ENCODE measurements at regions not wholly inside any gene's neighbourhood (a gene's known extent, or its start where the extent isn't known, plus 50 kb on each side); places are given as distances from the start of the nearest gene placed in this dataset.

DNA sequence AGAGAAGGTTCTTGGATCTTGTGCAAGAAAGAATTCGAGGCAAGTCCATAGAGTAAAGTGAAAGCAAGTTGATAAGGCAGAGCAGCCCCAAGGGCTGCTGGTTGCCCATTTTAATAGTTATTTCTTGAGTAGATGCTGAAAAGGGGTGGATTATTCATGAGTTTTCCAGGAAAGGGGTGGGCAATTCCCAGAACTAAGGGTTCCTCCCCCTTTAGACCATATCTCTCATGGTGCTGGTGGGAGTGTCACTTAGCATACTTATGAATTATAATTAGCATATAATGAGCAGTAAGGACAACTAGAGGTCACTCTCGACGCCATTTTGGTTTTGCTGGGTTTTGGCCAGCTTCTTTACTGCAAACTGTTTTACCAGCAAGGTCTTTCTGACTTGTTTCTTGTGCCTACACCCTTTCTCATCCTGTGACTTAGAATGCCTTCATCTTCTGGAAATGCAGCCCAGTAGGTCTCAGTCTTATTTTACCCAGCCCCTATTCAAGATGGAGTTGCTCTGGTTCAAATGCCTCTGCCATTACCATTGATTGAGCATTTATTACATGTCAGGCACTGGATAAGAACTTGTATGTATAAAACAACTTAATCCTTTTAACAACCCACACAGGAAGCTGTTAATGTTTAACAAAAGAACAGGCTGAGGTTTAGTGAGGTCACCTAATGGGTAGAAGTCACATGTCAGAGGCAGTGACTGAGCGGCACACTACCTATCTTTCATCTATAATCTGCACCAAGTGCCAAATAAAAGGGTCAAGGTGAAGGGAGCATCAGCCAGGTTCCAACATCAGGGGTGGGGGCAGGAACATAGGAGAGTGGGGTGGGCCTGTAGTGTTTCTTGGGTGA lies 250.9 kb downstream of the ICOS start:
- Histone ChIP-seq H3K27ac (ENCODE audit: low read depth, low read length) (no peak overlapping the region), H3K4me1 (ENCODE audit: control insufficient read depth in 3 of 3, insufficient read depth in 3 of 3, low read length in 3 of 3) (no peaks in the 10 kb centered on the region), H3K27me3 (ENCODE audit: control insufficient read depth in 3 of 3, insufficient read depth in 3 of 3, low read length in 3 of 3) (peaks cover 0 to 2% (median 0%) of the 10 kb centered on the region in 3 donors), H3K4me3 (ENCODE audit: low read length in 3 of 3) (no peak overlapping the region), H3K9me3 (ENCODE audit: control insufficient read depth in 3 of 3, low read length in 3 of 3) (no peaks in the 10 kb centered on the region), H3K36me3 (ENCODE audit: control insufficient read depth in 3 of 3, insufficient read depth in 3 of 3, low read length in 3 of 3) (no peaks in the 10 kb centered on the region), H3K9ac (ENCODE audit: low read depth in 1 of 3, low read length in 3 of 3) (no peak overlapping the region)

DNA sequence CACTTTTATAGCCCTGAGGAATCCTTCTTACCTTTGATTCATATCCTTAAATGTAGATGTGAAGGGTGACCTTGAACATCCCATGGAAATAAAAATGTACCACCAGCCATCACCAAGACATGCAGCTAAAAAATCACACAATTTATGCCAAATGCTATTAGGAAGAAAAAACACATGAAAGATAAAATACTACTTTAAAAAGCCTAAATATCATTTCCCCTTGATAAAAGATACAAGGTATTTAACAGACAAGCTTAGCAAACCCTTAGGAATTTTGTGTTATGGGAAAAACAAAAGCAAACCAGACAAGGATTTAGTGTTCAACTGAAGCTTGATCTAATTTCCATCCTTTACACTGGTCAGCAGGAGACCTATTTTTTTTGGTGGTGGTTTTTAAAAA lies 255.0 kb downstream of the ICOS start:
- no peaks in the 10 kb centered on the region for H3K9me3 ChIP-seq (ENCODE audit: control insufficient read depth in 3 of 3, low read length in 3 of 3)
- H3K27me3 ChIP-seq (ENCODE audit: control insufficient read depth in 3 of 3, insufficient read depth in 3 of 3, low read length in 3 of 3): no peaks in the 10 kb centered on the region
- H3K4me3 ChIP-seq (ENCODE audit: low read length in 3 of 3): no peak overlapping the region
- H3K9ac ChIP-seq (ENCODE audit: low read depth in 1 of 3, low read length in 3 of 3): no peak overlapping the region
- no peaks in the 10 kb centered on the region for H3K4me1 ChIP-seq (ENCODE audit: control insufficient read depth in 3 of 3, insufficient read depth in 3 of 3, low read length in 3 of 3)
- no peak overlapping the region for H3K27ac ChIP-seq (ENCODE audit: low read depth, low read length)
- no peaks in the 10 kb centered on the region for H3K36me3 ChIP-seq (ENCODE audit: control insufficient read depth in 3 of 3, insufficient read depth in 3 of 3, low read length in 3 of 3)

DNA sequence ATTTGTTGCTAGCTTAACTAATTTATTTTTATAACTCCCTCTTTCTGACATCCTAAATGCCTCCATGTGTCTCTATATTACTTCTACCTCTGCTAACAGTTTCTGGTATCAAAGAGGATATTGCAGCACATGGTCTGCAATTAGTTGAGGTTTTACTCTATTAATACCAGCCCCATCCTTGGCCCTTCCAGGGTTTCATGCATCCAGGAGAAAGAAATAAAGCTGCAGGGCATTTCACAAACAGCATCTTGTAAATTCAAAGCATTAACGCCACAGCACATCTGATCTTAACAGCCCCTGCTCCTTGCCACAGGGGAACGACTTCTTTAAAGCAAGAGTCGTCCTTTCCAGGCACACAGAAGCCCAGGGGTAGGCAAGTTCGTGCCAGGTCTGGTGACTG lies 258.9 kb downstream of the ICOS start:
- Histone ChIP-seq H3K27me3 (ENCODE audit: control insufficient read depth in 3 of 3, insufficient read depth in 3 of 3, low read length in 3 of 3) (no peaks in the 10 kb centered on the region), H3K27ac (ENCODE audit: low read depth, low read length) (no peak overlapping the region)

DNA sequence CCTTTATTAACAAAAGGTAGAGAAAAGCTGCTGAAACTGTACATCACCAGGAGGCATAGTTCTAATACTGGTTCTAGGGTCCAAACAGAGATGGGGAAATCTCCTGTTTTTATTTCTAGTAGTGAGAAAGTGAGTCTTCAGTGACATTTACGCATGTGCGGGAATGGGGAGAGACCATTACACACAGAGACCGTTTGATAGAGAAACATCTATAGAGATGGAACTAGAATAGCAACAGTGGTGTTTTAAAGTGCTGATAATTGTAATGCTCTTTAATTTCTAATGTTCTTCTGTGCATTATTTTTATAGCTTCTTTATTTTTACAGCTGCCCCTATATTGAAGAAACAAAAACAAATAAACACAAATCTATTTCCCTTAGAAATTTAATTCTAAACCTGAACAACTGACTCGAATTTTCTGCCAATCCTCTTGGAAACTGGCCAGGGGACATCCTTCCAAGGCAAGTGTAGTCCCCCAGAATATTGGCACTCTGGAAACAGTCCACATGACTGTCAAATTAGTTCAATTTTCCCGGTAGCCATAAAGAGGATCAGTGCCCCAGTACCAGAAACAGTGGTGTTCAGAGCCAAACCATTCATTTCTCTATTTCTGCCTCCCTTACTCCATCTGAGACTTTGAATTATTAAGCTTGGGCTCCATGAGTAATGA lies 260.9 kb downstream of the ICOS start:
- H3K36me3 ChIP-seq (ENCODE audit: control insufficient read depth in 3 of 3, insufficient read depth in 3 of 3, low read length in 3 of 3): no peaks in the 10 kb centered on the region
- H3K27me3 ChIP-seq (ENCODE audit: control insufficient read depth in 3 of 3, insufficient read depth in 3 of 3, low read length in 3 of 3): no peaks in the 10 kb centered on the region
- H3K4me1 ChIP-seq (ENCODE audit: control insufficient read depth in 3 of 3, insufficient read depth in 3 of 3, low read length in 3 of 3): peaks cover 0 to 4% (median 0%) of the 10 kb centered on the region in 3 donors
- H3K9ac ChIP-seq (ENCODE audit: low read depth in 1 of 3, low read length in 3 of 3): no peak overlapping the region
- H3K9me3 ChIP-seq (ENCODE audit: control insufficient read depth in 3 of 3, low read length in 3 of 3): no peaks in the 10 kb centered on the region
- H3K4me3 ChIP-seq (ENCODE audit: low read length in 3 of 3): no peak overlapping the region
- no peak overlapping the region for H3K27ac ChIP-seq (ENCODE audit: low read depth, low read length)

More for the DNA sequence above, 258.9 kb downstream of the ICOS start:
- no peak overlapping the region for H3K4me3 ChIP-seq (ENCODE audit: low read length in 3 of 3)
- peaks cover 0 to 4% (median 0%) of the 10 kb centered on the region in 3 donors for H3K4me1 ChIP-seq (ENCODE audit: control insufficient read depth in 3 of 3, insufficient read depth in 3 of 3, low read length in 3 of 3)
- H3K36me3 ChIP-seq (ENCODE audit: control insufficient read depth in 3 of 3, insufficient read depth in 3 of 3, low read length in 3 of 3): no peaks in the 10 kb centered on the region
- H3K9me3 ChIP-seq (ENCODE audit: control insufficient read depth in 3 of 3, low read length in 3 of 3): no peaks in the 10 kb centered on the region
- no peak overlapping the region for H3K9ac ChIP-seq (ENCODE audit: low read depth in 1 of 3, low read length in 3 of 3)

DNA sequence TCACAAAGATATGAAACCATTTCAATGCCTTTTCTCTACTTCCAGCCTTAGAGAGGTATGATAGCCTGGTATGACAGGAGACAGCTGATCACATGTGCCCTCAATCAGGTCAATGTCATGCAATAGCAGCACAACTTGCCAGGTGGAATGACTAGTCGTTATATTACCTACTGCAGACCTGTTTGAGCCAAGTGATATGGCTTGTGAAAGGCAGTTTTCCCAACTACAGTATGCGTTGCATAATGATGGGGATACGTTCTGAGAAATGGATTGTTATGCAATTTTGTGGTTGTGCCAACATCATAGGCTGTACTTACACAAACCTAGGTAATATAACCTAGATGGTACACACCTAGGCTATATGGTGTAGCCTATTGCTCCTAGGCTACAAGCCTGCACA lies 262.8 kb downstream of the ICOS start:
- H3K9me3 ChIP-seq (ENCODE audit: control insufficient read depth in 3 of 3, low read length in 3 of 3): no peaks in the 10 kb centered on the region
- H3K4me1 ChIP-seq (ENCODE audit: control insufficient read depth in 3 of 3, insufficient read depth in 3 of 3, low read length in 3 of 3): peaks cover 0 to 4% (median 0%) of the 10 kb centered on the region in 3 donors
- no peaks in the 10 kb centered on the region for H3K36me3 ChIP-seq (ENCODE audit: control insufficient read depth in 3 of 3, insufficient read depth in 3 of 3, low read length in 3 of 3)
- H3K4me3 ChIP-seq (ENCODE audit: low read length in 3 of 3): no peak overlapping the region
- H3K9ac ChIP-seq (ENCODE audit: low read depth in 1 of 3, low read length in 3 of 3): no peak overlapping the region
- no peak overlapping the region for H3K27ac ChIP-seq (ENCODE audit: low read depth, low read length)
- H3K27me3 ChIP-seq (ENCODE audit: control insufficient read depth in 3 of 3, insufficient read depth in 3 of 3, low read length in 3 of 3): no peaks in the 10 kb centered on the region

DNA sequence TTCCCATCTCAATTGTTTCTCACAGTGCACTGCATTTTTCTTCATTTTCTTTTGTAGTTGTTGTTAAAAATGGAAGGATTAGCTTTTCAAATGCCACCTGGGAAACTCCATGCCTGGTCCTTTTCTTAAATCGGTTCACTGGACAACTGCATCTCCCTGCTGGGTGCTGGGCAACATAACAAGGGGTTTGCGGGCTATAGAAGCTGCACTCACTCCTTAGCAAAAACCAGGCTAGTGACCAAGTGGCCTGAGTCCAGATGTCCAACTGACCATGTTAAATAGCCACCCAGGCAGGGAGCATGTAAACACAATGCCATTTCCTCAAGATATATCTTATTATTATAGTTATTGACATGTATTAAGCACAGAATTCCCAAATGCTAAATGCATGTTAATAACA lies 264.9 kb downstream of the ICOS start:
- no peaks in the 10 kb centered on the region for H3K9me3 ChIP-seq (ENCODE audit: control insufficient read depth in 3 of 3, low read length in 3 of 3)
- H3K27me3 ChIP-seq (ENCODE audit: control insufficient read depth in 3 of 3, insufficient read depth in 3 of 3, low read length in 3 of 3): no peaks in the 10 kb centered on the region
- H3K4me3 ChIP-seq (ENCODE audit: low read length in 3 of 3): no peak overlapping the region
- H3K36me3 ChIP-seq (ENCODE audit: control insufficient read depth in 3 of 3, insufficient read depth in 3 of 3, low read length in 3 of 3): no peaks in the 10 kb centered on the region
- no peak overlapping the region for H3K27ac ChIP-seq (ENCODE audit: low read depth, low read length)
- H3K4me1 ChIP-seq (ENCODE audit: control insufficient read depth in 3 of 3, insufficient read depth in 3 of 3, low read length in 3 of 3): peaks cover 0 to 4% (median 0%) of the 10 kb centered on the region in 3 donors
- no peak overlapping the region for H3K9ac ChIP-seq (ENCODE audit: low read depth in 1 of 3, low read length in 3 of 3)

DNA sequence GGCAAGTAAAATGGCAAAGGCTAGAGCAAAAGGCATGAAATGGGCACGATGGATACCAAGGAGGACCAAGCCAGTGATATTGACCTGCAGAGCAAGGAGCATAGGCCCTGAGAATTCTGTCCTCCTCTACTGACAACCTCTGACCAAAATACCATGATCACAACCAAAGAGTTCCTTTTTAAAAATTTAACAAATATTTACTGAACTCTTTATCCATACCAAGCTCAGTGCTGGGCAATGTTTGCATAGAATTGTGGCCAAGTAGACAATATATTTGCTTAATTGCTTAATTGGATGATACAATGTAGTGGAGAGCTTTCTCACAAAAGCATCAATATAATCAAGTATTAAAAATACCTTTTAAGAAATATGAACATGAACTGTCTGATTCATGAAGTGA lies 265.7 kb downstream of the ICOS start:
- no peaks in the 10 kb centered on the region for H3K27me3 ChIP-seq (ENCODE audit: control insufficient read depth in 3 of 3, insufficient read depth in 3 of 3, low read length in 3 of 3)
- H3K9ac ChIP-seq (ENCODE audit: low read depth in 1 of 3, low read length in 3 of 3): no peak overlapping the region
- H3K36me3 ChIP-seq (ENCODE audit: control insufficient read depth in 3 of 3, insufficient read depth in 3 of 3, low read length in 3 of 3): no peaks in the 10 kb centered on the region
- H3K9me3 ChIP-seq (ENCODE audit: control insufficient read depth in 3 of 3, low read length in 3 of 3): no peaks in the 10 kb centered on the region
- peaks cover 0 to 4% (median 0%) of the 10 kb centered on the region in 3 donors for H3K4me1 ChIP-seq (ENCODE audit: control insufficient read depth in 3 of 3, insufficient read depth in 3 of 3, low read length in 3 of 3)
- no peak overlapping the region for H3K27ac ChIP-seq (ENCODE audit: low read depth, low read length)
- no peak overlapping the region for H3K4me3 ChIP-seq (ENCODE audit: low read length in 3 of 3)

DNA sequence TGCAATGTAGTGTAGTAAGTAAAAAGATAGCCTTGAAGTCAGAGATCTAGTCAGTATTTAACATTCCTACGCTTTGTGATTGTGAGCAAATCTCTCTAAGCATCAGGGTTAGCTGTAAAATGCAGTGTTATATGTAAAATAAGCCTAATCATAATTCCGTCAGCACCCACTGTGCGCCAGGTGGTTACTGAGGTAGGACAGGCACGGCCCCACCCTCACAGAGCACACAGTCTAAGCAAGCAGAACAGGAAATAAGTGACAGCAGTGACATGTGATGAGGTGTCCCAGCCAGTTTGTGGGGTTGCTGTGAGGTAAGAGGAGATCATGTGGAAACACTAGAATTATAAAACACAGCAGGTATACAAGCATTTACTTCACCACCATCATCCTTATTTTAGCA lies 267.1 kb downstream of the ICOS start:
- H3K27ac ChIP-seq (ENCODE audit: low read depth, low read length): no peak overlapping the region
- no peak overlapping the region for H3K4me3 ChIP-seq (ENCODE audit: low read length in 3 of 3)
- H3K9ac ChIP-seq (ENCODE audit: low read depth in 1 of 3, low read length in 3 of 3): no peak overlapping the region
- H3K36me3 ChIP-seq (ENCODE audit: control insufficient read depth in 3 of 3, insufficient read depth in 3 of 3, low read length in 3 of 3): no peaks in the 10 kb centered on the region
- peaks cover 0 to 4% (median 0%) of the 10 kb centered on the region in 3 donors for H3K4me1 ChIP-seq (ENCODE audit: control insufficient read depth in 3 of 3, insufficient read depth in 3 of 3, low read length in 3 of 3)
- H3K9me3 ChIP-seq (ENCODE audit: control insufficient read depth in 3 of 3, low read length in 3 of 3): no peaks in the 10 kb centered on the region
- no peaks in the 10 kb centered on the region for H3K27me3 ChIP-seq (ENCODE audit: control insufficient read depth in 3 of 3, insufficient read depth in 3 of 3, low read length in 3 of 3)

DNA sequence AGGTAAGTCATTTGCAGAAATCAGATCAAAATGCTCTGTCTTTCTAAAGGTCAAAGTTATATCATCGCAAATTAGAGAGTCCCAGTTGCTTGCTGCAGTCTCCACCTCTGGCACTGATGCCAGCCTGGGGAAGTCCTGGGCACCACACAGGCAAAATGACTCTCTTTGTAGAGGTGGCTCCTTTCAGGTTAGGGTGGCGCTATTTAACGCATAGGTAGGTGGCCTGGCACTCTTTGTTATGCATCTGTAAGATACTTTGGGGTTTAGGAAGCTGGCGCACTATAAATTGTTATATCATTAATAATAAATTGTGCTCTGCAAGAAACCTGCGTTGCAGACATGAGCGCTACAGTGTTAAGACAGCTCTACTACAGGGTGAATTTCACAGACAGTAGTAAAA lies 268.5 kb downstream of the ICOS start:
- no peak overlapping the region for H3K4me3 ChIP-seq (ENCODE audit: low read length in 3 of 3)
- H3K4me1 ChIP-seq (ENCODE audit: control insufficient read depth in 3 of 3, insufficient read depth in 3 of 3, low read length in 3 of 3): peaks cover 0 to 4% (median 0%) of the 10 kb centered on the region in 3 donors
- H3K27me3 ChIP-seq (ENCODE audit: control insufficient read depth in 3 of 3, insufficient read depth in 3 of 3, low read length in 3 of 3): no peaks in the 10 kb centered on the region
- no peak overlapping the region for H3K9ac ChIP-seq (ENCODE audit: low read depth in 1 of 3, low read length in 3 of 3)
- H3K9me3 ChIP-seq (ENCODE audit: control insufficient read depth in 3 of 3, low read length in 3 of 3): no peaks in the 10 kb centered on the region
- no peaks in the 10 kb centered on the region for H3K36me3 ChIP-seq (ENCODE audit: control insufficient read depth in 3 of 3, insufficient read depth in 3 of 3, low read length in 3 of 3)
- no peak overlapping the region for H3K27ac ChIP-seq (ENCODE audit: low read depth, low read length)

DNA sequence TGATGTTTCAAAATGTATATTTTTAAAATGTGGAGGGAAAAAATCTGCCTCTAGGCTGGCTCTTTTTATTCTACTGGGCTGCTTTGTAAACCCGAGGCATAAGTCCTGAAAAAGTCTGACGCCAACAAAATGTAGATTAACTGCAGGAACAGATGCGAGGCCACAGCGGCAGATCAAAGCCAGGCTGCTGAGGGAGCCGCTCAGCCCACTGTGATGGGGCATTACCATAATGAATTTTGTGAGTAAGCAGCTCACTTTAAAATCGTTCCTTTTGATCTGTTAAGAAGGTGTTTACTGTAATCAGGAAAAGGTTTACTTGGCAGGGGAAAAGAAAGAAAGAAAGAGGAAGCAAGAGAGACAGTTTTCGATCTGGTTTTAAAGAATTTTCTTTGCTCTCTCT lies 269.0 kb downstream of the ICOS start:
- no peaks in the 10 kb centered on the region for H3K4me1 ChIP-seq (ENCODE audit: control insufficient read depth in 3 of 3, insufficient read depth in 3 of 3, low read length in 3 of 3)
- H3K4me3 ChIP-seq (ENCODE audit: low read length in 3 of 3): no peak overlapping the region
- no peaks in the 10 kb centered on the region for H3K27me3 ChIP-seq (ENCODE audit: control insufficient read depth in 3 of 3, insufficient read depth in 3 of 3, low read length in 3 of 3)
- H3K9me3 ChIP-seq (ENCODE audit: control insufficient read depth in 3 of 3, low read length in 3 of 3): no peaks in the 10 kb centered on the region
- H3K27ac ChIP-seq (ENCODE audit: low read depth, low read length): no peak overlapping the region
- no peaks in the 10 kb centered on the region for H3K36me3 ChIP-seq (ENCODE audit: control insufficient read depth in 3 of 3, insufficient read depth in 3 of 3, low read length in 3 of 3)
- no peak overlapping the region for H3K9ac ChIP-seq (ENCODE audit: low read depth in 1 of 3, low read length in 3 of 3)

Data from skeletal muscle tissue (tissue), 3 donors.